ENCODE measurements at regions not wholly inside any gene's neighbourhood (a gene's known extent, or its start where the extent isn't known, plus 50 kb on each side); places are given as distances from the start of the nearest gene placed in this dataset.
A peak's percentile ranks its signal among the peaks of the same experiment; 100 is the strongest.

DNA sequence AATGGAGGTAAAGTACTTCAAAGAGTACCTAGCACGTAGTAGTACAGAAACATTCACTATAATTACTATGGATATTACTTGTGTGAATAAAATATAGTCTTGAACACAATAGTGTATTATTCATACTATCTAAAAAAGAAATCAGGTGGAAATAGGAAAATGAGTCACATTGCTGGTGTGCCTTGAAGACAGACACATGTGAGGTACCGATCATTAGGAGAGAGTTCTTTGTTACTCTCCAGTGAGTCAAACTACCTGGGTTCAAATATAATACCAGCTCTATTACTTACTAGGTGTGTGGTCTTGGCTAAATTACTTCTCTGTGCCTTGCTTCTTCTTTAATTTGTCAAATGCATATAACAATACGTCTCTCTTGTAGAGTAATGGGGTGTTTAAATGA, 50.8 kb upstream of the BEND6 start:
- DNase-seq (ENCODE audit: low read depth), result no peak
- TF ChIP-seq, protein P1, sequence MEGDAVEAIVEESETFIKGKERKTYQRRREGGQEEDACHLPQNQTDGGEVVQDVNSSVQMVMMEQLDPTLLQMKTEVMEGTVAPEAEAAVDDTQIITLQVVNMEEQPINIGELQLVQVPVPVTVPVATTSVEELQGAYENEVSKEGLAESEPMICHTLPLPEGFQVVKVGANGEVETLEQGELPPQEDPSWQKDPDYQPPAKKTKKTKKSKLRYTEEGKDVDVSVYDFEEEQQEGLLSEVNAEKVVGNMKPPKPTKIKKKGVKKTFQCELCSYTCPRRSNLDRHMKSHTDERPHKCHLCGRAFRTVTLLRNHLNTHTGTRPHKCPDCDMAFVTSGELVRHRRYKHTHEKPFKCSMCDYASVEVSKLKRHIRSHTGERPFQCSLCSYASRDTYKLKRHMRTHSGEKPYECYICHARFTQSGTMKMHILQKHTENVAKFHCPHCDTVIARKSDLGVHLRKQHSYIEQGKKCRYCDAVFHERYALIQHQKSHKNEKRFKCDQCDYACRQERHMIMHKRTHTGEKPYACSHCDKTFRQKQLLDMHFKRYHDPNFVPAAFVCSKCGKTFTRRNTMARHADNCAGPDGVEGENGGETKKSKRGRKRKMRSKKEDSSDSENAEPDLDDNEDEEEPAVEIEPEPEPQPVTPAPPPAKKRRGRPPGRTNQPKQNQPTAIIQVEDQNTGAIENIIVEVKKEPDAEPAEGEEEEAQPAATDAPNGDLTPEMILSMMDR (IDR thresholded peaks at IDR 0.05; ENCODE audit: low read depth, low read length, missing control alignments), result no peak
- no peak overlapping the region for H3K4me3 ChIP-seq (ENCODE audit: low read depth, low read length)

DNA sequence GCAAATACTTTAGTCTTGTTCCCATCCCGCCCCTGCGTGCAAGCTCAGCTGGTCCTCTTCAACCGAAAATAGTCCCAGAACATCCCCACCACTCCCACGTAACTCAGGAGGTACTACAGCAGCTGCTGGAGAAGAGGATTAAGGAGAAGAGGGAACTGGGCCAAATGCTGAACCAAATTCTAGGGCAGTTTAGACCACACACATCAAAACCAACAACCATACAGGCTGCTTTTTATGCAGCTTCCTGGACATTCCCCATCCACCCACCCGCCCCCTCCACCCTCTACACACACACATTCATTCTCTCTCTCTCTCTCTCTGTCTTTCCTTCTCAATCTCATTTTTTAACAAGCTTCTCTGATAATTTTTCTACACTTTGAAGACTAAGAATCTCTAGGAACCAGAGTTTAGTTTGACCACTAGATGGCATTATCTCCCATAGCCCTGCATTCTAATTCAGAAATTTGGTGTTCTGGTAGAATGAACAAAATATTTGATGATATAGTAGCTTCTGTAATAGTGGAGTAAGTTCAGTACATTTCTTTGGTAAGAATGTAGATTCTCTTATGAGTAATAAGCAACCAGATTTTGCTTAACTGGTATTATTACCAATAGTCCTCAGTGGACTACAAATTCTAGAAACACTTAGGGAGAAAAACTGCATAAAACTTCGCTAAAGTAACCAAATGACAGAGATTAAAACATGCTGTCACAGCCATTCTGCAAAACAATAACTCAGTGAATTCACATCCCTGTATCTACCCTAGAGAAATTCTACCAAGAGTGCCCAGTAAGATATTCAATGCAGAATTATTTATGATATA, 52.1 kb upstream of the BEND6 start:
- H3K4me3 ChIP-seq (ENCODE audit: low read depth, low read length), result no peak overlapping the region
- no peak for DNase-seq (ENCODE audit: low read depth)
- TF ChIP-seq, protein P1 (IDR thresholded peaks at IDR 0.05; ENCODE audit: low read depth, low read length, missing control alignments), result peak; percentile 51

DNA sequence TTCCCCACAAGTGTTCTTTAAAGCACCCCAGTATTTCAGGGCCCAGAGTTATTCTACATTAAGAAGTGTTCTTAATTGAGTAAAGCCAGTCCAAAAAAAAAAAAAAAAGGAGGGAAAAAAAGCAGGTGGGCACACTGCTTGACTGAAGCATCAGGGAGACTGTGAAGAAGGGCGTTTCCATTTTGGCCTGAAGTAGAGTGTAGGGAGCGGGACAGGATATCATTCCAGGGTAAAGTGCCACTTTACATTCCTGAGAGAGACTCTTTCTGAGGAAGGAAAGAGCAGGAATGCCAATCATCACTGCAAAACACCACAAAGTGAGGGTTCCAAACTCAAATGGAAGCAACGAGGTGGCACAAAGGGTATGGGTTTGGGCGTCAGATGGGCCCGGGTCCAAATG, 54.1 kb upstream of the BEND6 start:
- DNase-seq (ENCODE audit: low read depth), result no peak
- TF ChIP-seq, protein P1 (IDR thresholded peaks at IDR 0.05; ENCODE audit: low read depth, low read length, missing control alignments), result no peak
- H3K4me3 ChIP-seq (ENCODE audit: low read depth, low read length), result no peak overlapping the region

DNA sequence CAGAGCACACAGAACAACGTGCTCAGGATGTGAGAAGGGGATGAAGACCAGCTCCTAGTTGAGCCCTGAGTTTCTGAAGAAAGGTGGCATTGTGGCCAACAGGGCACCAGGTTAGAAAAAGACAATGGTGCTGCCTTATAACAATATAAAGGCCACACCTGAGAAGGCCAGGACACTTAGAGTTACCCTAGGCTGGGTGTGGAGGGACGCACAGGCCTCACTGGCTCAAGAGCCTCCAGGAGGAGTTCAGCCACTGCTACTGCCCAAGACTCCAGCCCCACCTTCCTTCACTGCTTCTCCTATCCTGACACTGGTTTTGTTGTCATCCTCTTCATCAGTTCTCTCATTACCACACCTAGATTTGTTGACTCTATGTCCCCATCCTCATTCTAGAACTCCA, 55.2 kb upstream of the BEND6 start:
- DNase-seq (ENCODE audit: low read depth), result no peak
- TF ChIP-seq, protein P1 (IDR thresholded peaks at IDR 0.05; ENCODE audit: low read depth, low read length, missing control alignments), result no peak
- no peak overlapping the region for H3K4me3 ChIP-seq (ENCODE audit: low read depth, low read length)

DNA sequence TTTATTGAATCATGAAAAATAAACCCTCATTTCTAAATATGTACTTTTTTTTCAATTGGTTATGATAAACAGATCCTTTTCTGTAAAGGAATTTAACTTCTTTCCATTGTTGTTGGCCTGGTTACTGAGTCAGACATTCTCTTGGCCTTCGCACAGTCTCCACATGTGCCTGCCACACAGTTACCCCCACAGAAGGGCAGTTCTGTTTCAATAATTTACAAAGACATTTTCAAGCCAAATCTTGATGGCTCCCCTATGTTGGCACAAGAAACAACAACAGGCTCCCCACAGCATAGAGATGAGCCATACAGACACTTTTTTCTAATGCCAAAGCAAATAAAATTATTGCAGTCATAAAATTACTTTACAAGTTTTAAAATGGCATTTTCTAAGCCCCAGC, 55.6 kb upstream of the BEND6 start:
- TF ChIP-seq, protein P1 (IDR thresholded peaks at IDR 0.05; ENCODE audit: low read depth, low read length, missing control alignments), result no peak
- DNase-seq (ENCODE audit: low read depth), result no peak
- H3K4me3 ChIP-seq (ENCODE audit: low read depth, low read length), result no peak overlapping the region

DNA sequence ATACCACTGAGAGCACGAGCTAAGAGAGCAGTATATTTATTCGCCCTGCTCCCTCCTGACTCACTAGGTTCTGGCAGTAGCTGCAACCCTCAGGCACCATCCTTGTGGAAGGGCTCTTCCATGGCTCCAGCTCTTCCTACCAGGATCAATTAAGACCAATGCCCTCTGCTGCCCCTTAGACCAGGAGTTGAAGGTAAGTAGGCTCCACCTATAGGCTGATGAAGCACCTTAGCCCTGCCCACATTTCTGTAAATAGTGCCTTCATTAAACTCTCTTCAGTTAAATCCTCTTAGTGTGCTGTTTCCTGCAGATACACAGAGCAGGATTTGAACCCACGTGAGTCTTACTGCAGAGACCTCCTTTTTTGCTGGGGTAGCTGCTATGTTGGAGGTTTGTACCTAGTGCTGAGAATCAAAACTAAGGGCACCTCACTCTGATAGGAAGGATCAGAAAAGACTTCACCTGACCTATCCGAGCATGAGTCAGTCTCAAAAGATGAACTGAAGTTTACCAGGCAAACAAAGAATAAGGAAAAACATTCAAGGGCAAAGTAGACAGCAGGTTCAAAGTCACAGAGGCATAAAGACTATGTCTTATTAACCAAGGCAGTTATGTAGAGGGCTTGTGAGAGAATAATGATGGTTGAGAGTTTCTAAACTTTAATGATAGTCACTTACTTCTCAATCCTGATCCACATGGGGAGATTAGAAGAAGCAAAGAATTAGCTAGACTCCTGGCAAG, 56.9 kb upstream of the BEND6 start:
- TF ChIP-seq, protein P1 (IDR thresholded peaks at IDR 0.05; ENCODE audit: low read depth, low read length, missing control alignments), result no peak
- no peak for DNase-seq (ENCODE audit: low read depth)
- no peak overlapping the region for H3K4me3 ChIP-seq (ENCODE audit: low read depth, low read length)

Data from GM12864 (cell line).